ENCODE measurements at regions not wholly inside any gene's neighbourhood (a gene's known extent, or its start where the extent isn't known, plus 50 kb on each side); places are given as distances from the start of the nearest gene placed in this dataset.
A peak's percentile ranks its signal among the peaks of the same experiment; 100 is the strongest.

GRCh38 chr12:77189458-77189857, 124.1 kb upstream of the E2F7 start:
- Histone ChIP-seq H3K4me1 (ENCODE audit: control insufficient read depth, insufficient read depth, low read length) (no peaks in the 10 kb centered on the region), H3K27ac (ENCODE audit: low read depth, low read length) (no peak overlapping the region)
- WGBS (ENCODE audit: insufficient coverage), result no CpG with 5 or more reads among the region's 5 CpGs

GRCh38 chr12:77179515-77179914, 114.1 kb upstream of the E2F7 start:
- Histone ChIP-seq H3K27ac (ENCODE audit: low read depth, low read length) (no peak overlapping the region), H3K9me3 (ENCODE audit: control insufficient read depth, insufficient read depth, low read length) (no peaks in the 10 kb centered on the region), H3K4me3 (ENCODE audit: low read depth, low read length) (no peak overlapping the region), H3K27me3 (ENCODE audit: control insufficient read depth, insufficient read depth, low read length) (no peaks in the 10 kb centered on the region), H3K4me1 (ENCODE audit: control insufficient read depth, insufficient read depth, low read length) (no peaks in the 10 kb centered on the region), H3K36me3 (ENCODE audit: control insufficient read depth, insufficient read depth, low read length) (no peaks in the 10 kb centered on the region)
- no CpG with 5 or more reads among the region's 1 CpG for WGBS (ENCODE audit: insufficient coverage)
- no peak for DNase-seq (ENCODE audit: low read depth in 4 of 6, low spot score in 6 of 6)

More at GRCh38 chr12:77189458-77189857, 124.1 kb upstream of the E2F7 start:
- no peak for DNase-seq (ENCODE audit: low read depth in 4 of 6, low spot score in 6 of 6)
- no peaks in the 10 kb centered on the region for H3K9me3 ChIP-seq (ENCODE audit: control insufficient read depth, insufficient read depth, low read length)
- H3K4me3 ChIP-seq (ENCODE audit: low read depth, low read length), result no peak overlapping the region
- no peaks in the 10 kb centered on the region for H3K27me3 ChIP-seq (ENCODE audit: control insufficient read depth, insufficient read depth, low read length)
- no peaks in the 10 kb centered on the region for H3K36me3 ChIP-seq (ENCODE audit: control insufficient read depth, insufficient read depth, low read length)

GRCh38 chr12:77167801-77168200, 102.4 kb upstream of the E2F7 start:
- Histone ChIP-seq H3K4me3 (ENCODE audit: low read depth, low read length) (no peak overlapping the region), H3K36me3 (ENCODE audit: control insufficient read depth, insufficient read depth, low read length) (no peaks in the 10 kb centered on the region), H3K27me3 (ENCODE audit: control insufficient read depth, insufficient read depth, low read length) (no peaks in the 10 kb centered on the region), H3K4me1 (ENCODE audit: control insufficient read depth, insufficient read depth, low read length) (no peaks in the 10 kb centered on the region), H3K9me3 (ENCODE audit: control insufficient read depth, insufficient read depth, low read length) (no peaks in the 10 kb centered on the region), H3K27ac (ENCODE audit: low read depth, low read length) (no peak overlapping the region)
- WGBS (ENCODE audit: insufficient coverage), result no CpG with 5 or more reads among the region's 2 CpGs
- DNase-seq (ENCODE audit: low read depth in 4 of 6, low spot score in 6 of 6), result no peak

GRCh38 chr12:77166696-77167095, 101.3 kb upstream of the E2F7 start:
- no peaks in the 10 kb centered on the region for H3K9me3 ChIP-seq (ENCODE audit: control insufficient read depth, insufficient read depth, low read length)
- no peaks in the 10 kb centered on the region for H3K27me3 ChIP-seq (ENCODE audit: control insufficient read depth, insufficient read depth, low read length)
- no peak overlapping the region for H3K27ac ChIP-seq (ENCODE audit: low read depth, low read length)
- no peaks in the 10 kb centered on the region for H3K4me1 ChIP-seq (ENCODE audit: control insufficient read depth, insufficient read depth, low read length)
- 100% methylated on average over 1 of the region's 2 CpGs for whole genome bisulfite sequencing (ENCODE audit: insufficient coverage)
- no peaks in the 10 kb centered on the region for H3K36me3 ChIP-seq (ENCODE audit: control insufficient read depth, insufficient read depth, low read length)
- H3K4me3 ChIP-seq (ENCODE audit: low read depth, low read length), result no peak overlapping the region
- no peak for DNase-seq (ENCODE audit: low read depth in 4 of 6, low spot score in 6 of 6)

GRCh38 chr12:77163074-77164038, 98.0 kb upstream of the E2F7 start:
- no peaks in the 10 kb centered on the region for H3K36me3 ChIP-seq (ENCODE audit: control insufficient read depth, insufficient read depth, low read length)
- peak in 2 of 6 donors; percentile 10 to 47 for DNase-seq (ENCODE audit: low read depth in 4 of 6, low spot score in 6 of 6)
- H3K4me1 ChIP-seq (ENCODE audit: control insufficient read depth, insufficient read depth, low read length), result no peaks in the 10 kb centered on the region
- no peaks in the 10 kb centered on the region for H3K9me3 ChIP-seq (ENCODE audit: control insufficient read depth, insufficient read depth, low read length)
- H3K4me3 ChIP-seq (ENCODE audit: low read depth, low read length), result no peak overlapping the region
- no CpG with 5 or more reads among the region's 3 CpGs for WGBS (ENCODE audit: insufficient coverage)
- no peaks in the 10 kb centered on the region for H3K27me3 ChIP-seq (ENCODE audit: control insufficient read depth, insufficient read depth, low read length)
- H3K27ac ChIP-seq (ENCODE audit: low read depth, low read length), result no peak overlapping the region

- H3K27ac ChIP-seq (ENCODE audit: low read depth, low read length), result no peak overlapping the region
- H3K36me3 ChIP-seq (ENCODE audit: control insufficient read depth, insufficient read depth, low read length), result no peaks in the 10 kb centered on the region
- DNase-seq (ENCODE audit: low read depth in 4 of 6, low spot score in 6 of 6), result peak in 1 of 6 donors; percentile 49
- H3K9me3 ChIP-seq (ENCODE audit: control insufficient read depth, insufficient read depth, low read length), result no peaks in the 10 kb centered on the region
- no peaks in the 10 kb centered on the region for H3K27me3 ChIP-seq (ENCODE audit: control insufficient read depth, insufficient read depth, low read length)
- no peaks in the 10 kb centered on the region for H3K4me1 ChIP-seq (ENCODE audit: control insufficient read depth, insufficient read depth, low read length)
- H3K4me3 ChIP-seq (ENCODE audit: low read depth, low read length), result no peak overlapping the region
- WGBS (ENCODE audit: insufficient coverage), result no CpG with 5 or more reads among the region's 2 CpGs
Measured at GRCh38 chr12:77161944-77162343, 96.6 kb upstream of the E2F7 start.

- Histone ChIP-seq H3K4me3 (ENCODE audit: low read depth, low read length) (no peak overlapping the region), H3K27ac (ENCODE audit: low read depth, low read length) (no peak overlapping the region), H3K4me1 (ENCODE audit: control insufficient read depth, insufficient read depth, low read length) (no peaks in the 10 kb centered on the region), H3K9me3 (ENCODE audit: control insufficient read depth, insufficient read depth, low read length) (no peaks in the 10 kb centered on the region), H3K36me3 (ENCODE audit: control insufficient read depth, insufficient read depth, low read length) (no peaks in the 10 kb centered on the region), H3K27me3 (ENCODE audit: control insufficient read depth, insufficient read depth, low read length) (no peaks in the 10 kb centered on the region)
- DNase-seq (ENCODE audit: low read depth in 4 of 6, low spot score in 6 of 6), result no peak
Measured at GRCh38 chr12:77160931-77161330, 95.6 kb upstream of the E2F7 start.

- 75% methylated on average over 1 of the region's 3 CpGs for WGBS (ENCODE audit: insufficient coverage)
- no peak overlapping the region for H3K4me3 ChIP-seq (ENCODE audit: low read depth, low read length)
- H3K27me3 ChIP-seq (ENCODE audit: control insufficient read depth, insufficient read depth, low read length), result no peaks in the 10 kb centered on the region
Measured at GRCh38 chr12:77153706-77154105, 88.3 kb upstream of the E2F7 start.

GRCh38 chr12:77152623-77153193, 87.3 kb upstream of the E2F7 start:
- peak; percentile 33 to 90 (median 46) for DNase-seq (ENCODE audit: low read depth in 4 of 6, low spot score in 6 of 6)
- Histone ChIP-seq H3K36me3 (ENCODE audit: control insufficient read depth, insufficient read depth, low read length) (no peaks in the 10 kb centered on the region), H3K9me3 (ENCODE audit: control insufficient read depth, insufficient read depth, low read length) (no peaks in the 10 kb centered on the region), H3K27ac (ENCODE audit: low read depth, low read length) (no peak overlapping the region), H3K27me3 (ENCODE audit: control insufficient read depth, insufficient read depth, low read length) (no peaks in the 10 kb centered on the region), H3K4me3 (ENCODE audit: low read depth, low read length) (no peak overlapping the region), H3K4me1 (ENCODE audit: control insufficient read depth, insufficient read depth, low read length) (no peaks in the 10 kb centered on the region)
- WGBS (ENCODE audit: insufficient coverage), result no CpG with 5 or more reads among the region's 2 CpGs

More at GRCh38 chr12:77153706-77154105, 88.3 kb upstream of the E2F7 start:
- peak in 1 of 6 donors; percentile 45 for DNase-seq (ENCODE audit: low read depth in 4 of 6, low spot score in 6 of 6)
- Histone ChIP-seq H3K27ac (ENCODE audit: low read depth, low read length) (no peak overlapping the region), H3K4me1 (ENCODE audit: control insufficient read depth, insufficient read depth, low read length) (no peaks in the 10 kb centered on the region), H3K36me3 (ENCODE audit: control insufficient read depth, insufficient read depth, low read length) (no peaks in the 10 kb centered on the region), H3K9me3 (ENCODE audit: control insufficient read depth, insufficient read depth, low read length) (no peaks in the 10 kb centered on the region)

- no peaks in the 10 kb centered on the region for H3K27me3 ChIP-seq (ENCODE audit: control insufficient read depth, insufficient read depth, low read length)
- H3K27ac ChIP-seq (ENCODE audit: low read depth, low read length), result no peak overlapping the region
- H3K9me3 ChIP-seq (ENCODE audit: control insufficient read depth, insufficient read depth, low read length), result no peaks in the 10 kb centered on the region
- DNase-seq (ENCODE audit: low read depth in 4 of 6, low spot score in 6 of 6), result no peak
- no peak overlapping the region for H3K4me3 ChIP-seq (ENCODE audit: low read depth, low read length)
- no peaks in the 10 kb centered on the region for H3K36me3 ChIP-seq (ENCODE audit: control insufficient read depth, insufficient read depth, low read length)
- 71% methylated on average over 4 of the region's 4 CpGs for WGBS (ENCODE audit: insufficient coverage)
- H3K4me1 ChIP-seq (ENCODE audit: control insufficient read depth, insufficient read depth, low read length), result no peaks in the 10 kb centered on the region
Measured at GRCh38 chr12:77151030-77151429, 85.7 kb upstream of the E2F7 start.

Measured in spinal cord (tissue), 9 donors.